PC-3 (cell line): ENCODE measurements at regions not wholly inside any gene's neighbourhood (a gene's known extent, or its start where the extent isn't known, plus 50 kb on each side); places are given as distances from the start of the nearest gene placed in this dataset.
"Not testable (repeated sequence)": the region's sequence is repeated elsewhere in the genome, so short reads cannot be mapped to it uniquely, and the experiment has no call there.

ENCODE experiments used
- ATAC-seq: fragments of 200-7000 bp; cut with Tn5 transposase; 2 replicates; pipeline ENCODE4 v1.9.1; 2020; ENCODE audit warnings: mild to moderate bottlenecking, moderate library complexity
- BruUV-seq: library from RNA; stranded (reverse); fragments of 400-500 nt; replicated peaks from 2 replicates; lab custom pipeline; 2021; lab: Mats Ljungman, UMichigan
- CTCF ChIA-PET: fragments of 300-600 bp; sonication (Branson Sonifier 250); formaldehyde crosslinking; loops from one replicate; lab custom pipeline; 2022; ENCODE audit warnings: antibody characterized with exemption; lab: Charles Lee
- POLR2A ChIA-PET: fragments of 300-600 bp; sonication (Branson Sonifier 250); formaldehyde crosslinking; loops from one replicate; lab custom pipeline; 2022; ENCODE audit warnings: antibody characterized with exemption; ENCODE audit not compliant: unreplicated experiment; lab: Charles Lee
- DNase-seq: peaks from one replicate; pipeline ENCODE4 v3.0.0-alpha.2; 2015
- H2AFZ ChIP-seq: fragments of 300-600 bp; sonication (generic); 2 replicates; pipeline ENCODE4 v1.6.0; 2016; ENCODE audit warnings: antibody characterized with exemption, low read length
- H3F3A ChIP-seq: fragments of 300-600 bp; sonication (generic); one replicate; pipeline ENCODE4 v1.6.0; 2017; ENCODE audit warnings: antibody characterized with exemption, low read length, control low read depth, mild to moderate bottlenecking; ENCODE audit not compliant: unreplicated experiment
- H3K27ac ChIP-seq: fragments of 300-600 bp; sonication (generic); 2 replicates; pipeline ENCODE4 v1.5.1; 2016; ENCODE audit warnings: mild to moderate bottlenecking, low read length
- H3K27me3 ChIP-seq: fragments of 300-600 bp; sonication (generic); 2 replicates; pipeline ENCODE4 v1.6.1; 2016; ENCODE audit warnings: low read length, mixed read lengths
- H3K36me3 ChIP-seq: fragments of 300-600 bp; sonication (generic); 2 replicates; pipeline ENCODE4 v1.6.1; 2016; ENCODE audit warnings: low read depth, mixed run types, low read length, mixed read lengths
- H3K4me1 ChIP-seq: fragments of 300-600 bp; sonication (generic); 2 replicates; pipeline ENCODE4 v1.5.1; 2016; ENCODE audit warnings: low read length; ENCODE audit not compliant: insufficient read depth
- H3K4me2 ChIP-seq: fragments of 300-600 bp; sonication (generic); 2 replicates; pipeline ENCODE4 v1.6.0; 2016; ENCODE audit warnings: low read length
- H3K4me3 ChIP-seq: fragments of 300-600 bp; sonication (generic); 2 replicates; pipeline ENCODE4 v1.5.1; 2016; ENCODE audit warnings: mild to moderate bottlenecking, low read length, mixed read lengths
- H3K79me2 ChIP-seq: fragments of 300-600 bp; sonication (generic); 2 replicates; pipeline ENCODE4 v1.6.1; 2017; ENCODE audit warnings: low read length, mixed read lengths
- H3K9ac ChIP-seq: fragments of 300-600 bp; sonication (generic); 2 replicates; pipeline ENCODE4 v1.6.0; 2016; ENCODE audit warnings: mild to moderate bottlenecking, low read length
- H3K9me2 ChIP-seq: fragments of 300-600 bp; sonication (generic); replicated peaks from 2 replicates; pipeline ENCODE4 v1.6.1; 2016; ENCODE audit warnings: mixed run types, low read length, mixed read lengths
- H3K9me3 ChIP-seq: fragments of 300-600 bp; sonication (generic); 2 replicates; pipeline ENCODE4 v1.6.1; 2016; ENCODE audit warnings: low read length, mixed read lengths
- H4K20me1 ChIP-seq: fragments of 300-600 bp; sonication (generic); 2 replicates; pipeline ENCODE4 v1.6.1; 2016; ENCODE audit warnings: low read length, mixed read lengths
- EZH2 ChIP-seq: fragments of 300-600 bp; sonication (generic); IDR thresholded peaks from one replicate; pipeline ENCODE4 v1.6.1; 2017; ENCODE audit warnings: antibody characterized with exemption, mild to moderate bottlenecking, low read length; ENCODE audit not compliant: unreplicated experiment
- EZH2phosphoT487 ChIP-seq: fragments of 300-600 bp; sonication (generic); IDR thresholded peaks from 2 replicates; pipeline ENCODE4 v1.6.1; 2018; ENCODE audit warnings: mild to moderate bottlenecking, antibody characterized with exemption, low read length, borderline replicate concordance
- intact Hi-C: fragments of 100-400 bp; cut with micrococcal nuclease; formaldehyde crosslinking; loops from 2 replicates; pipeline ENCODE4 v1.9.0; 2023
- TF ChIP-seq, protein P1 (sequence below): fragments of 300-600 bp; sonication (generic); conservative IDR thresholded peaks from 2 replicates; pipeline ENCODE4 v1.5.1; 2017; ENCODE audit warnings: antibody characterized with exemption, low read depth, mild to moderate bottlenecking, low read length

DNA sequence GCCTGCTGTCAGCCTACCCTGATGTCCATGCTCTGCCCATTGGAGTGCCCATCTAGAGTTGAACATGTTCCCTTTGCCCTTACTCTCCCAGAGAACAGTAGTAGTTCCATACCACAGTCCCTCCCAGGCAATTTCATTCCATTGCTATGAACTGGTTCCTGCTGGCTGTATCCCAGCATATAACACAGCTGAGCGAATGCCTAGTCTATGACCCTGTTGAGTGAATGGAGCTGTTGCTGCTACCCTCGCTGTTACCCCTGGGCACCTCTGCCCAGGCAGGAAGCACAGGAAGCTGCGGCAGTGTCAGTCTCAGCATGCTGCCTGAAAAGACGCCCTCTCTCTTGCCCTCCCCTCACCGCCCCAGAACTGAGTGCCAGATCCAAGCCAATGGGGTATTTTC is 73.3 kb downstream of the SOX3 start:
- ATAC-seq: no peak
- no peak overlapping the region for H3K4me3 ChIP-seq
- no peak for TF ChIP-seq EZH2phosphoT487
- TF ChIP-seq EZH2: no peak
- TF ChIP-seq, protein P1, sequence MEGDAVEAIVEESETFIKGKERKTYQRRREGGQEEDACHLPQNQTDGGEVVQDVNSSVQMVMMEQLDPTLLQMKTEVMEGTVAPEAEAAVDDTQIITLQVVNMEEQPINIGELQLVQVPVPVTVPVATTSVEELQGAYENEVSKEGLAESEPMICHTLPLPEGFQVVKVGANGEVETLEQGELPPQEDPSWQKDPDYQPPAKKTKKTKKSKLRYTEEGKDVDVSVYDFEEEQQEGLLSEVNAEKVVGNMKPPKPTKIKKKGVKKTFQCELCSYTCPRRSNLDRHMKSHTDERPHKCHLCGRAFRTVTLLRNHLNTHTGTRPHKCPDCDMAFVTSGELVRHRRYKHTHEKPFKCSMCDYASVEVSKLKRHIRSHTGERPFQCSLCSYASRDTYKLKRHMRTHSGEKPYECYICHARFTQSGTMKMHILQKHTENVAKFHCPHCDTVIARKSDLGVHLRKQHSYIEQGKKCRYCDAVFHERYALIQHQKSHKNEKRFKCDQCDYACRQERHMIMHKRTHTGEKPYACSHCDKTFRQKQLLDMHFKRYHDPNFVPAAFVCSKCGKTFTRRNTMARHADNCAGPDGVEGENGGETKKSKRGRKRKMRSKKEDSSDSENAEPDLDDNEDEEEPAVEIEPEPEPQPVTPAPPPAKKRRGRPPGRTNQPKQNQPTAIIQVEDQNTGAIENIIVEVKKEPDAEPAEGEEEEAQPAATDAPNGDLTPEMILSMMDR: no peak
- DNase-seq: peak; percentile 41
- H3K9me2 ChIP-seq: no peaks in the 10 kb centered on the region
- H3K4me1 ChIP-seq: no peaks in the 10 kb centered on the region
- no peaks in the 10 kb centered on the region for H4K20me1 ChIP-seq
- H2AFZ ChIP-seq: no peak overlapping the region
- no peaks in the 10 kb centered on the region for H3K27me3 ChIP-seq
- no peak overlapping the region for H3K9ac ChIP-seq
- ChIA-PET CTCF (no interaction called here), POLR2A (no interaction called here)
- H3K4me2 ChIP-seq: no peak overlapping the region
- H3F3A ChIP-seq: no peaks in the 10 kb centered on the region
- intact Hi-C loops: no loop called here
- no peak overlapping the region for H3K27ac ChIP-seq
- BruUV-seq: no TSS peak
- no peaks in the 10 kb centered on the region for H3K36me3 ChIP-seq
- H3K79me2 ChIP-seq: no peaks in the 10 kb centered on the region
- no peaks in the 10 kb centered on the region for H3K9me3 ChIP-seq

DNA sequence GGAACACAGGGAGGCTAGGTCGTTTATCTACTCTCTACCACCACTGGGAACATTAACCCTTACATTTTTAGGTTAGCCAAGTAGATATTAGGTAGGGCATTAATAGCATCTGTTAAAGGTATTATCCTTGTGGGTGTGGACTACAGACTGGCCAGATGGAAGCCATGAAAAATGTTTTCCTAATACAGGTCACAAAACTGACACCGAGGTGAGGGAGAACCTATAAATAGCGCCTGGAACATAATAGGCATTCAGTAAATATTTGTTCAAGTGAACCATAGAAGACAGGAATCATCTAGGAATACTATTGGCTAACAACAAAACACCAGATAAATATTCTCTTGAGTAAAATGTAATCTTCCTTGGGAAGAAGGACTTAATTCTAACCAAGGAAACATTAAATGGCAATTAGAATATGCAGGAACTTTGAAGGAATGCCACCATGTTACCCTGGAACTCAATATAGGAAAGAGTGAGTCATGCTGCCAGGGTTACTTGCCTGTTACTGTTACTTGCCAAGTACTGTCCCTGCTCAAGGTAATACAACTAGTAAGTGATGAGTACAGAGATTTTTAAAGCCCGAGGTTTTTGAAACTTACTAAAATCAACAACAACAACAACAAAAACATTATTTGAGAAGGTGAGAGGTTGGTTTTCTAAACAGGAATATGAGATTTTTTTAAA is 79.0 kb downstream of the SOX3 start:
- H3K9me2 ChIP-seq: no peaks in the 10 kb centered on the region
- no peak for ATAC-seq
- no peak for DNase-seq
- H3F3A ChIP-seq: no peaks in the 10 kb centered on the region
- no peak overlapping the region for H3K27ac ChIP-seq
- H3K4me3 ChIP-seq: no peak overlapping the region
- no peak overlapping the region for H3K4me2 ChIP-seq
- H3K27me3 ChIP-seq: no peaks in the 10 kb centered on the region
- ChIA-PET CTCF (no interaction called here), POLR2A (no interaction called here)
- H3K9me3 ChIP-seq: no peaks in the 10 kb centered on the region
- H4K20me1 ChIP-seq: no peaks in the 10 kb centered on the region
- H2AFZ ChIP-seq: no peak overlapping the region
- H3K79me2 ChIP-seq: no peaks in the 10 kb centered on the region
- BruUV-seq: no TSS peak
- no peaks in the 10 kb centered on the region for H3K36me3 ChIP-seq
- TF ChIP-seq EZH2phosphoT487 (no peak), EZH2 (no peak)
- TF ChIP-seq, protein P1: no peak
- intact Hi-C loops: no loop called here
- H3K4me1 ChIP-seq: peaks cover 9% of the 10 kb centered on the region
- H3K9ac ChIP-seq: no peak overlapping the region

DNA sequence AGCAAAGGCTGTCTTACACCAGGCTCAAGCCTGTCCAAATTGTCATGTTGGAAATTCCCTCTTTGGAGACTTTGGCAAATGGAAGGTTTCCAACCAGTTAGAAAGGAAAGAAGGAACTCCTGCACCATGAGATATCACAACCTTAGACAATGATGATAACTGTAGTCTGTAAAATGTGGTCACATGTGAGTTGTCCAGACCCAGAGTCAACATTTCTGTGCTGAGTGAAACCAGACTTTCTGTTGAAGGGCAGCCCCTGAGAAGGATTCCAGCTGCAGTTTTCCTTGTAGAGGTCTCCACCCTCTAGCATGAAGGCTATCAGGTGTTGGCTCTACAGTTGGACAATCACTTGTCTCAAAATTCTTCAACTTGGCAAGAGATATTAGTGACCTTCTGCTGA is 82.4 kb downstream of the SOX3 start:
- H3K9me2 ChIP-seq: no peaks in the 10 kb centered on the region
- peaks cover 9% of the 10 kb centered on the region for H3K4me1 ChIP-seq
- H3K9me3 ChIP-seq: no peaks in the 10 kb centered on the region
- H3K4me2 ChIP-seq: no peak overlapping the region
- no peak overlapping the region for H3K9ac ChIP-seq
- H3F3A ChIP-seq: no peaks in the 10 kb centered on the region
- CTCF ChIA-PET: no interaction called here
- no TSS peak for BruUV-seq
- TF ChIP-seq EZH2 (no peak), EZH2phosphoT487 (no peak)
- TF ChIP-seq, protein P1: no peak
- no peak overlapping the region for H3K4me3 ChIP-seq
- H3K79me2 ChIP-seq: no peaks in the 10 kb centered on the region
- H3K36me3 ChIP-seq: no peaks in the 10 kb centered on the region
- H2AFZ ChIP-seq: no peak overlapping the region
- DNase-seq (no peak), ATAC-seq (no peak)
- POLR2A ChIA-PET: no interaction called here
- intact Hi-C loops: no loop called here
- H3K27me3 ChIP-seq: no peaks in the 10 kb centered on the region
- no peaks in the 10 kb centered on the region for H4K20me1 ChIP-seq
- no peak overlapping the region for H3K27ac ChIP-seq

DNA sequence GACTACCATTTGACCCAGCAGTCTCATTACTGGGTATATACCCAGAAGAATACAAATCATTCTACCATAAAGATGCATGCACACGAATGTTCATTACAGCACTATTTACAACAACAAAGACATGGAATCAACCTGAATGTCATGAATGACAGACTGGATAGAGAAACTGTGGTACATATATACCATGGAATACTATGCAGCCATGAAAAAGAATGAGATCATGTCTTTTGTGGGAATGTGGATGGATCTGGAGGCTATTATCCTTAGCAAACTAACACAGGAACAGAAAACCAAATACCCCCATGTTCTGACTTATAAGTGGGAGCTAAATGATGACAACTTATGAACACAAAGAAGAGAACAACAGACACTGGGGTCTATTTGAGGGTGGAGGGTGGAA is 102.7 kb downstream of the SOX3 start:
- H3K4me2 ChIP-seq, H3F3A ChIP-seq, ATAC-seq, H3K4me1 ChIP-seq, H3K9me2 ChIP-seq, H3K36me3 ChIP-seq, BruUV-seq, H3K9me3 ChIP-seq, CTCF ChIA-PET, DNase-seq, H4K20me1 ChIP-seq, H3K27me3 ChIP-seq, H3K27ac ChIP-seq, H3K4me3 ChIP-seq, H3K9ac ChIP-seq, intact Hi-C loops, H3K79me2 ChIP-seq, H2AFZ ChIP-seq, POLR2A ChIA-PET: not testable (repeated sequence)
